Hippocampal formation (tissue), 2 donors: ENCODE measurements at regions not wholly inside any gene's neighbourhood (a gene's known extent, or its start where the extent isn't known, plus 50 kb on each side); places are given as distances from the start of the nearest gene placed in this dataset.

ENCODE experiments used
- DNase-seq, 2 donors: peaks; one replicate each; lab custom pipeline; 2025; lab: John Stamatoyannopoulos, UW

- DNase-seq, result no peak
Measured at GRCh38 chr20:7085467-7085866, 318.0 kb downstream of the BMP2 start.

DNA sequence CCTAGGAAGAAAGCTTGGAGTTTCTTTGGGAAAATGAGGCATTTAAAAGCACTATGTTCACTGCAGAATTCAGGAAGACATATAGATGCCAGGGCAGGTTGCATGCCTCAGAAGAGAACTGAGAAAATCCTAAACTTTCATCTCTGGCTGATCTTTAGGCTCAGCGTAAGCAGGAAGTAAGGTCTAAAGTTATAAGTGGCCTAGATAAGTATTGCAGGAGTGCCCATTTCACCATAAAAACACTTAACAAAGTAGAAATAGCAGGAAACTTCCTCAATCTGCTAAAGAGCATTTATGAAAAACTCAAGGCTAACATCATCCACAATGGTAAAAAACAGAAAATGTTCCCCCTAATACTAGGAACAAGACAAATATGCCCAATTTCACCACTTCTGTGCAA is 320.3 kb downstream of the BMP2 start:
- DNase-seq, result no peak

DNA sequence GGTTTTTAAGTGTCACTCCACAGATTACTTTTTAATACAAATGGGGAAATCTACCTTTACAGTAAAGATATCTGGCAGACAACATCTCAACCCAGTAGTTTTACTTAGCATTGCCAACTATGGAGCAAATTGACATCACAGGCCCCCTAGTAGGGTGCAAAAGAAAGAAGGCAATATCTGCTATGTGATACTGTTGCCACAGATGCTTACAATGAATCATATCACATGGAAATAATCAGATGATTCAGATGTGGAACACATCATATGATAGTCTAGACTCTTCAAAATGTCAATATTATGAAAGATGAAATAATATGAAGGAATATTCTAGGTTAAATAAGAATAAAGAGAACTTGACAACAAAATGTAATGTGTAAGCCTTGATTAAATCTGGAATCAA is 322.5 kb downstream of the BMP2 start:
- DNase-seq, result no peak

- DNase-seq, result no peak
Measured at GRCh38 chr20:7090811-7091210, 323.3 kb downstream of the BMP2 start.

- DNase-seq, result no peak
Measured at GRCh38 chr20:7091655-7092054, 324.2 kb downstream of the BMP2 start.

DNA sequence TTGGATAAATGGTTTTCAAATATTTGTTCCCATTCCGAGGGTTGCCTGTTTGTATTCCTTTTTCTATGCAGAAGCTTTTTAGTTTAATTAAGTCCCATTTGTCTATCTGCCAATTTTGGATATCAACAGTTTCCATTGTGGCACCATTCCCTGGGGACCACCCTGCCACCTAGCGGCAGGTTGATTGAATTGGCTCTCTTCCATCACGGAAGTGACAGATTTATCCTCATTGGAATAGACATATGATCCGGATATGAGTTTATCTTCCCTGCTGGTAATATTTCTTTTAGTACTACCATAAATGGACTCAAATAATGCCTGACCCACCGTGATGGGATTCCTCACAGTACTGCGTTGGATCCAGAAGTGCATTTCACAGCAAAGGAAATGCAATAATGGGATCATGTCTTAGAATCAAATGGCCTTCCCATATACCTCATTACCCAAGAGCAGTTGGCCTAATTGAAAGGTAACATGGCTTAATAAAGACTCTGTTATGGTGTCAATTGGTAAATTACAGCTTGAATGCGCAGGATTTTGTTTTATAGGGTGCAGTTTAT is 327.0 kb downstream of the BMP2 start:
- peak; percentile 2 to 7 for DNase-seq

DNA sequence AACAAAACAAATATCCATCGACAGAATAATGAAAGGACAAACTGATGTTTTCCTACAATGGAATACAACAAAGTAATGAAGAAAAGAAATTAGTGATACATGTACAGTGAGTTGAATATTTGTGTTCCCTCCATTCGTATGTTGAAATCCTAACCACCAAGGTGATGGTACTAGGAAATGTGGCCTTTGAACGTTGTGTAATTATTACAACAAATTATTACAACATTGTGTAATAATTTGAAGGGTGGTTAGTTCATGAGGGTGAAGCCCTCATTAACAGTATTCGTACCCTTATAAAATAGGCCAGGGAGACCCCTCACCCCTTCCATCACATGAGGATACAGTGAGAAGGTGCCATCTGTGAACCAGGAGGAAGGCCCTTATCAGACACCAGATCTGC is 339.4 kb downstream of the BMP2 start:
- no peak for DNase-seq

- no peak for DNase-seq
Measured at GRCh38 chr20:7108929-7109328, 341.4 kb downstream of the BMP2 start.

DNA sequence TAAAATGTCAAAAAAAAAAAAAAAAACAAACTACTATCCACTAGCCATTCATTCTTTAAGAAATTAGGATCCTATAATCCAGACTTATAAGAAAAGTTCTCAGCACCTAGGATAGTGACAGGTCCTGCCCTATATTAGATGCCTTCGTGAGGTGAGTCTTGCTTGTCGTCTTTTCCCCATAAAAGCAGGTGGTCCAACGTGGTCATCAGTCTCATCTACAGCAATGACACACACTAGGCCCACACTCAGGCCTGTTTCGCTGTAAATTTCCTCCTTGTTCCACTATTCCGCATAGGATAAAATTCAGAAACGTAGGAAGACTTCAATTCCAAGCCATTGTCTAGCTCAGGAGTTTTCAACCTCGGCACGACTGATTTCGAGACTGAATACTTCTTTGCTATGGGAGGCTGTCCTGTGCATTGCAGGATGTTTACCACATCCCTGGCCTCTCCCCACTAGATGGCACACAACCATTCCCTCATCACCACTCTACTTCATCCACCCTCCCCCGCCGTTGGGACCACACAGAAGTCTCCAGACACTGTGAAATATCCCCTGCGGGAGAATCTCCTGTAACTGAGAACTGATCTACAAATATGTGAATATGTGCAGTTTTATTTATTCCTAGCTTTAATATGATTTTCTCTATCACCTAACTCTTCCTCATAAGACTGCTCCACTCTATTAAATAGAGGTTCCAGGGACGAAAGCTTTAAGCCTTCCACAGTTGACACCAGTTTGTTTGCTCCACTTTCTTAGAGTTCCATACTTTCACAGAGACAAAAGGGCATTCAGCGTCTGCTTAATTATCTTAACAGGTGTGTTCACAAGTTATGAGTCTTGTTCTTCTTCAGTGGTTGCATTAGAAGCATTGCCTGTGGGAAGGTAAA is 346.3 kb downstream of the BMP2 start:
- DNase-seq, result peak; percentile 18 to 32

GRCh38 chr20:7123457-7123856 is 356.0 kb downstream of the BMP2 start:
- no peak for DNase-seq

DNA sequence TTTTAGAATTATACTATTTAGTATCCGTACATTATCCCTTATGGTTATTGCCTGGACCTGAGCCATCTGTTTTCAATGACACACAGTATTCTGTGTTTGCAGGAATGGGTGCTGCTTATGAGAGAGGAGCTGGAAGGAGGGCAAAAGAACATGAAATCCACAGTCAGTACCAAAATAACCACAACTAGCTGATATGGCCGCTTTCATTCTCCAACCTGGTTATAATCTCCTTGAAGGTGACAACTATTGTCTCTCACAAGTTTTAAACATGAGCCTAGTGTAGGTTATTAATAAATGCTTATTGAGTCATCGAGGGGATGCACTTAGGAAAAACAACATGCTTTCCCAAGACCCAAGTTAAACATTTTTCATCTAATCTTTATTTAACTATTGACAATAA is 356.6 kb downstream of the BMP2 start:
- DNase-seq, result no peak

- no peak for DNase-seq
Measured at GRCh38 chr20:7136886-7137285, 369.4 kb downstream of the BMP2 start.

- no peak for DNase-seq
Measured at GRCh38 chr20:7137395-7138151, 370.1 kb downstream of the BMP2 start.

GRCh38 chr20:7144464-7144863 is 377.0 kb downstream of the BMP2 start:
- DNase-seq, result no peak

DNA sequence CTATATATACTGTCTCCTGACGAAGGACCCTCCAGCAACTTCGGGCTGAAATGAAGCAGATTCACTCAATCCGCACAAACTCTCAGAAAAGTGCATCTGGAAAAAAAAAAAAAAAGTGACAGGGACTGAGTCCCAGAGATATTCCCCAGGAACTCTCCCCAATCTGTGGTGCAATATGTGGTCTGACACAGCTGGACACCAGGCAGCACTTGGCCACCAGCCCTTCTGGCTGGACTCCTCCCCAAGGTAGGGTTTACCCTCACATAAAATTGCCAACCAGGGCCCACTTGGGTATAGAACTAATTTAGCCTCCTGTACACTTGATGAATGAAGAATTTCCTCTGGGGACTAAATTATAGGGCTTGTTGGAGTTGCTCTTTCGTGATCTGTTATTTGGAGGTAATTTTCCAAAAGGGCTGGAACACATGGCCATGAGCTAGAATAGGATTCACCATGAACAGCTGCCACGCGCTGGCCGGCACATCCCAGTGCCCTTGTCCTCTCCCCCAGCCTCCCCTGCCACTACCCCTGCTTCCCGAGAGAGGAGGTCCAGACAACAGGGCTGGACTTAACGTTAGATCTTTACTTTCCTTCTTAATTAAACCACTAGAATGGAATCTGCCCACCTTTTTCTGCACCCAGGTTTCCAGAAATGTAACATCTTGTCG is 379.2 kb downstream of the BMP2 start:
- DNase-seq, result no peak

GRCh38 chr20:7147220-7147601 is 379.7 kb downstream of the BMP2 start:
- no peak for DNase-seq

DNA sequence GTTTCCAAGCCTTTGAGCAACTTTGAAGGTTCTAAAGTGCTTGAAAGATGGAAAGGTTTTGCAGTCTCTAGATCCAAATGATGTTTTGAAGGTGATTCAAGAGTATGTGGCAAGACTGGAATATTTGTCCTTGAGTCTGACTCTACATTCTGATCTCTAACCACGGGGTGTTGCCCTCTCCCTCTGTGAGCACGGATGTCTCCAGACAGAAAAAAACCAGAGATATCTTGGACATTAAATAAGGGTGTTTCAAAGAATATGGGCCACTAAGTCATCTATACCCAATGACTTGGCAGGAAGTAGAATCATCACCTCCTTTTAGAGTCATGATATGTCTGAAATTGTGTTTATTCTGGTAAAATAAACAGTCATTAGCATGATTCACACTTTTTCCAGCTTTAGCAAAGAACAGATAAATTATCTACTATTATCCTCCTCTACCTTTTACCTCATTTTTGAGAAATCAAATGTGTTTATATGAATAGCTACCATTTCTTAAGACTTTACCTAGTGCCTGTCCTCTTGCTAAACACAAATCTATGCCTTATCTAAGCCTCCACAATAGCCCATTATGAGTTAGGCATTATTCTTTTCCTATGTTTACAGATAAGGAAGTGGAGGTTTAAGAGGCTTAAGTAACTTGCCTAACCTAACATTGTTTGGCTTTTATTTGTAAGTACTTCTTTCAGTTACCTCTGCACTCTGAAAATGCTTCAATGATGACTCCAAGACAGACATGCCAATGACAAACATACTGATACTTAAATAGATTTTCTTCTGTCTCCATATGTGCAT is 384.4 kb downstream of the BMP2 start:
- DNase-seq, result no peak

- DNase-seq, result no peak
Measured at GRCh38 chr20:7155282-7155681, 387.8 kb downstream of the BMP2 start.

DNA sequence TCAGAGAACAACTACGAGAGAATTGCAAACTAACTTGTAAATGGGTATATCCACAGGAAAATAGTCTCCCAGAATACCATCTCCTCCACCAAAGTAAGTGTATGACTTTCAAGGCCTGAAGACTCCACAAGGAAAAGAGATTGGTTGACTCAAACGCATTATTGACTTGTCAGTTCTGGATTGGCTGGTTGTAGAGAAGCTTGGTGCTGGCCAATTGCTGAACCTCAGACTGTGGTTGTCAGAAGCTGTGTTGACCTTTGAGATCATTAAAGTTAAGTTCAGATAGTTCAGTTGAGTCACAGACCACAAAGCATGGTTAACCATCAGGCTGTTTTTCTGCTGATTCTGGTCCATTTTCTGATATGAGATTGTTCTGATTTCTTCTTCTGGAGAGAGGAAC is 388.3 kb downstream of the BMP2 start:
- no peak for DNase-seq

DNA sequence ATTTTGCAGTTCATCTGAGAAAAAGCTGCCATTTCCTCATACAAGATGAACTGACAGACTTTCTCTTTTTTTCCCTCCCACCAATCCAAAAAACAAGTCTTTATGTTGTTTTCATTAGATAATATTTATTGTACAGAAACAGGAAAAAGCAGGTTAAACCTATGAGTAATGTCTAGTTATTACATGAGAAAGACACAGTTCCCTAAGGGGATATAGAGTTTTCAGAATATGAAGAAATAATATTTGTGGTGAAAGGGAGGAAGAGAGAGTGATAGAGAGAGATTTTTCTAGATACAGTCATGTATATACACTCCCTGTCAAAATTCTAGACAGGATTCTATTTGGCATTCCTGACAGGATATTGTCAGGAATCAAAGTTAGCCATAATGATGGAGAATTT is 392.4 kb downstream of the BMP2 start:
- no peak for DNase-seq

GRCh38 chr20:7161690-7162089 is 394.2 kb downstream of the BMP2 start:
- DNase-seq, result no peak

GRCh38 chr20:7171911-7172310 is 404.4 kb downstream of the BMP2 start:
- no peak for DNase-seq
